Neuronal stem cell (in vitro differentiated cells): ENCODE measurements at regions not wholly inside any gene's neighbourhood (a gene's known extent, or its start where the extent isn't known, plus 50 kb on each side); places are given as distances from the start of the nearest gene placed in this dataset.
A peak's percentile ranks its signal among the peaks of the same experiment; 100 is the strongest.

Experiments used
- DNase-seq: peaks from one replicate; pipeline ENCODE4 v3.0.0-alpha.2; 2013; ENCODE audit warnings: low spot score
- H2AFZ ChIP-seq: one replicate; pipeline ENCODE4 v1.6.1; 2013; ENCODE audit warnings: mild to moderate bottlenecking, low read length, inconsistent platforms
- H2AK5ac ChIP-seq: 2 replicates; pipeline ENCODE4 v1.6.1; 2013; ENCODE audit warnings: low read depth, mild to moderate bottlenecking, inconsistent platforms, low read length, moderate library complexity, mixed read lengths
- H2BK120ac ChIP-seq: 2 replicates; pipeline ENCODE4 v1.6.1; 2013; ENCODE audit warnings: low read depth, mild to moderate bottlenecking, inconsistent platforms, low read length, moderate library complexity, mixed read lengths
- H2BK12ac ChIP-seq: one replicate; pipeline ENCODE4 v1.6.1; 2013; ENCODE audit warnings: low read length, inconsistent platforms
- H2BK15ac ChIP-seq: 2 replicates; pipeline ENCODE4 v1.6.1; 2013; ENCODE audit warnings: mild to moderate bottlenecking, low read length, inconsistent platforms, mixed read lengths
- H2BK5ac ChIP-seq: one replicate; pipeline ENCODE4 v1.6.1; 2013; ENCODE audit warnings: inconsistent platforms, mild to moderate bottlenecking, low read length, moderate library complexity
- H3K14ac ChIP-seq: one replicate; pipeline ENCODE4 v1.6.1; 2013; ENCODE audit warnings: low read length, inconsistent platforms
- H3K18ac ChIP-seq: 2 replicates; pipeline ENCODE4 v1.6.1; 2013; ENCODE audit warnings: low read length, inconsistent platforms
- H3K23ac ChIP-seq: 2 replicates; pipeline ENCODE4 v1.6.1; 2013; ENCODE audit warnings: low read depth, mild to moderate bottlenecking, mixed read lengths, low read length, inconsistent platforms; ENCODE audit not compliant: poor library complexity
- H3K27ac ChIP-seq: replicated peaks from 3 replicates; pipeline ENCODE4 v1.5.1; 2013; ENCODE audit warnings: low read length, inconsistent platforms
- H3K27me3 ChIP-seq, 3 experiments: 2 replicates each; pipeline ENCODE4 v1.6.1; 2013; ENCODE audit warnings: low read length in 3 of 3, mild to moderate bottlenecking in 2 of 3, inconsistent platforms in 1 of 3, low read depth in 1 of 3, mixed read lengths in 1 of 3, moderate library complexity in 1 of 3; ENCODE audit not compliant: control insufficient read depth in 3 of 3, insufficient read depth in 3 of 3
- H3K36me3 ChIP-seq, 2 donors: replicated peaks in 1 of 2; 2 replicates each; pipeline ENCODE4 v1.6.1; 2013; ENCODE audit warnings: low read length in 2 of 2; ENCODE audit not compliant: control insufficient read depth in 2 of 2, insufficient read depth in 2 of 2
- H3K4ac ChIP-seq: 2 replicates; pipeline ENCODE4 v1.6.1; 2013; ENCODE audit warnings: inconsistent platforms, mild to moderate bottlenecking, low read length, moderate library complexity
- H3K4me1 ChIP-seq, 2 donors: 1 replicate in 1 of 2; 2 replicates in 1 of 2; pipeline ENCODE4 v1.6.1; 2013; ENCODE audit warnings: low read length in 2 of 2, low read depth in 1 of 2; ENCODE audit not compliant: control insufficient read depth in 2 of 2, insufficient read depth in 1 of 2
- H3K4me2 ChIP-seq: one replicate; pipeline ENCODE4 v1.6.1; 2013; ENCODE audit warnings: mild to moderate bottlenecking, low read length, inconsistent platforms; ENCODE audit not compliant: insufficient read depth, poor library complexity, severe bottlenecking
- H3K4me3 ChIP-seq, 2 donors: 2 replicates each; pipeline ENCODE4 v1.5.1; 2013; ENCODE audit warnings: low read length in 2 of 2, mild to moderate bottlenecking in 2 of 2, inconsistent platforms in 1 of 2, moderate library complexity in 1 of 2
- H3K79me1 ChIP-seq: one replicate; pipeline ENCODE4 v1.6.1; 2013; ENCODE audit warnings: low read depth, mild to moderate bottlenecking, inconsistent platforms, low read length, moderate library complexity
- H3K9ac ChIP-seq: one replicate; pipeline ENCODE4 v1.6.1; 2013; ENCODE audit warnings: mild to moderate bottlenecking, low read depth, low read length, inconsistent platforms; ENCODE audit not compliant: poor library complexity
- H3K9me3 ChIP-seq, 2 donors: replicated peaks in 1 of 2; 2 replicates each; pipeline versions ENCODE3 to v1.6.1; 2013; ENCODE audit warnings: low read length in 2 of 2, mild to moderate bottlenecking in 2 of 2, inconsistent platforms in 1 of 2, low read depth in 1 of 2, mixed read lengths in 1 of 2, moderate library complexity in 1 of 2; ENCODE audit not compliant: control insufficient read depth in 2 of 2, insufficient read depth in 1 of 2
- H4K8ac ChIP-seq: one replicate; pipeline ENCODE4 v1.6.1; 2013; ENCODE audit warnings: low read depth, mild to moderate bottlenecking, inconsistent platforms, low read length, moderate library complexity
- H4K91ac ChIP-seq: one replicate; pipeline ENCODE4 v1.6.1; 2013; ENCODE audit warnings: low read length, low read depth, mild to moderate bottlenecking, inconsistent platforms; ENCODE audit not compliant: poor library complexity
- WGBS, 2 donors: extraction: QIAGEN DNeasy Blood & Tissue Kit; methylation state at CpG; one replicate each; pipeline ENCODE4 v1.1.7; 2013; ENCODE audit warnings: missing lambda C conversion rate in 2 of 2, mixed read lengths in 1 of 2; ENCODE audit not compliant: insufficient read length in 2 of 2, insufficient replicate concordance in 1 of 2; ENCODE audit errors: extremely low coverage in 2 of 2; 5-methylcytosine and 5-hydroxymethylcytosine counted together

- Histone ChIP-seq H2BK5ac (no peak overlapping the region), H3K23ac (no peak overlapping the region), H3K4me3 (no peak overlapping the region), H3K9me3 (no peaks in the 10 kb centered on the region), H3K18ac (no peak overlapping the region), H4K91ac (no peak overlapping the region), H2BK12ac (no peak overlapping the region), H3K4me1 (no peaks in the 10 kb centered on the region), H4K8ac (no peak overlapping the region), H2AK5ac (no peak overlapping the region), H2BK120ac (no peak overlapping the region), H3K27ac (no peak overlapping the region), H3K27me3 (no peaks in the 10 kb centered on the region), H3K9ac (no peak overlapping the region), H3K14ac (no peak overlapping the region), H2BK15ac (no peak overlapping the region), H3K36me3 (no peaks in the 10 kb centered on the region), H3K4ac (no peak overlapping the region), H3K79me1 (no peaks in the 10 kb centered on the region), H3K4me2 (no peak overlapping the region), H2AFZ (no peak overlapping the region)
- DNase-seq = no peak
- no CpG with 5 or more reads among the region's 10 CpGs for WGBS, 2 donors
These were observed 96.0 kb upstream of the CCDC80 start for GRCh38 chr3:112736805-112737566.

DNA sequence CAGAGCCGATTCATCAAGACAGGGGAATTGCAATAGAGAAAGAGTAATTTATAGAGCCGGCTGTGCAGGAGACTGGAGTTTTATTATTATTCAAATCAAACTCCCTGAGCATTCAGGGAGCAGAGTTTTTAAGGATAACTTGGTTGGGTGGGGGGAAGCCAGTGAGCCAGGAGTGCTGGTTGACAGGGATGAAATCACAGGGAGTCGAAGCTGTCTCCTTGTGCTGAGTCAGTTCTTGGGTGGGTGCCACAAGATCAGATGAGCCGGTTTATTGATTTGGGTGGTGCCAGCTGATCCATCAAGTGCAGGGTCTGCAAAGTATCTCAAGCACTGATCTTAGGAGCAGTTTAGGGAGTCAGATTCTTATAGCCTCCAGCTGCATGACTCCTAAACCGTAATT is 95.4 kb upstream of the CCDC80 start:
- Histone ChIP-seq H3K18ac (no peak overlapping the region), H2BK120ac (no peak overlapping the region), H3K23ac (no peak overlapping the region), H2BK15ac (no peak overlapping the region), H3K79me1 (no peaks in the 10 kb centered on the region), H3K4me2 (no peak overlapping the region), H2AK5ac (no peak overlapping the region), H4K8ac (no peak overlapping the region), H3K9ac (no peak overlapping the region), H3K4me3 (no peak overlapping the region), H3K27me3 (no peaks in the 10 kb centered on the region), H3K14ac (no peak overlapping the region), H2AFZ (no peak overlapping the region), H3K4me1 (no peaks in the 10 kb centered on the region), H3K27ac (no peak overlapping the region), H2BK12ac (no peak overlapping the region), H3K36me3 (no peaks in the 10 kb centered on the region), H3K4ac (no peak overlapping the region), H3K9me3 (no peaks in the 10 kb centered on the region), H4K91ac (no peak overlapping the region), H2BK5ac (no peak overlapping the region)
- DNase-seq = no peak
- WGBS, 2 donors = no CpG with 5 or more reads among the region's 5 CpGs

DNA sequence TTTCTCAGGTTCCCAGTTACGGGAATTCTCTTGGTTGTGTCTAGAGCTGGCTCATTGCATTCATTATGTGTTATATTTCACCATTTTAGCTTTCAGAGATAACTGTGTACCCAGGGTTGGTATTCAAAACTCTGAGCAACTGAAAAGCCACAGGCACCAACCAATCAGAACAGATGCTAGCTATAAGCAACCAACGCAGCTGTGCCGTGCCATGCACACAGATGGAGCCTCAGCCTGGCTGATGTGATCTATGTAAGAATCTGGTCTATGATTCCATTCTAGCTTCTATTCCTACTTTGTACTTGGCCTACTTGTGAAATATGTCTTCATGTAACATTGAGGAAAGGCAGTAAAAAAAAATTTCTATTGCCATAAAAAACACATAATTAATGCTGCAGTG is 95.0 kb upstream of the CCDC80 start:
- no peak for DNase-seq
- no peak overlapping the region for H4K8ac ChIP-seq
- H2BK15ac ChIP-seq = no peak overlapping the region
- no peaks in the 10 kb centered on the region for H3K9me3 ChIP-seq
- H3K18ac ChIP-seq = no peak overlapping the region
- H2AK5ac ChIP-seq = no peak overlapping the region
- no peak overlapping the region for H3K14ac ChIP-seq
- no CpG with 5 or more reads among the region's 3 CpGs for WGBS, 2 donors
- H3K27me3 ChIP-seq = no peaks in the 10 kb centered on the region
- H2BK5ac ChIP-seq = no peak overlapping the region
- no peak overlapping the region for H2AFZ ChIP-seq
- H3K23ac ChIP-seq = no peak overlapping the region
- no peak overlapping the region for H4K91ac ChIP-seq
- no peak overlapping the region for H3K9ac ChIP-seq
- H3K79me1 ChIP-seq = no peaks in the 10 kb centered on the region
- H3K27ac ChIP-seq = no peak overlapping the region
- no peak overlapping the region for H3K4ac ChIP-seq
- no peaks in the 10 kb centered on the region for H3K36me3 ChIP-seq
- no peaks in the 10 kb centered on the region for H3K4me1 ChIP-seq
- H2BK12ac ChIP-seq = no peak overlapping the region
- H3K4me2 ChIP-seq = no peak overlapping the region
- H3K4me3 ChIP-seq = no peak overlapping the region
- H2BK120ac ChIP-seq = no peak overlapping the region

DNA sequence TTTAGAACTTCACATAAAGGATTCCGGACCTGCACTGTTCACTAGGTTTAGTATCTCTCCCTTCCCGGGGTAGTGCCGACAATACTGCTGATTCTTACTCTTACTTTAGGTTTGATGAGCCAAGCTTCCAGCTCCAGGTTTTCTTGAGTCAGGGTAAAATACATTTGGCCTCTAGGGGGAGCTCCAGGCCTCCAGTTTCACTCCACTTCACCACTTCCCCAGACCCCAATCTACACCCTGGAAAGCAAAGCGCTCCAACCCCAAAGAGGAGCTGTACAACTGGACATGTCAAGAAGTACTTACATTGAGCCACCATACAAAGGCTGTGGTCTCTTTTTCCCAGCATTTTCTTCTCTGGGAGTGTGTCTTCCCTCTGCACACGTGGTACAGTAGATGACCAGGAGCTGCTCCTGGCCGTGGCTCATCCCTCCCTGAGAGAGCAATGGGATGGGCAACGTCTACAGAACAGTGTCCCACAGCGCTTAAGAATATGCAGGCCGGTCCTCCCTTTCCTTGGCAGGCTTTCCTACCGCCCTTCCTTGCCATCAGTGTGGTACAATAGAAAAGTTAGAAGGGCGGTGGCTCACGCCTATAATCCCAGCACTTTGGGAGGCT is 93.9 kb upstream of the CCDC80 start:
- Histone ChIP-seq H3K36me3 (no peaks in the 10 kb centered on the region), H3K4me1 (no peaks in the 10 kb centered on the region), H2BK120ac (no peak overlapping the region), H3K4ac (no peak overlapping the region), H4K91ac (no peak overlapping the region), H3K9me3 (no peaks in the 10 kb centered on the region), H2BK15ac (no peak overlapping the region), H4K8ac (no peak overlapping the region), H2BK5ac (no peak overlapping the region), H3K27ac (no peak overlapping the region), H3K79me1 (no peaks in the 10 kb centered on the region), H3K23ac (no peak overlapping the region), H2BK12ac (no peak overlapping the region), H3K27me3 (no peaks in the 10 kb centered on the region), H3K9ac (no peak overlapping the region), H3K14ac (no peak overlapping the region), H3K4me3 (no peak overlapping the region), H3K4me2 (no peak overlapping the region), H2AFZ (no peak overlapping the region), H3K18ac (no peak overlapping the region), H2AK5ac (no peak overlapping the region)
- peak; percentile 66 for DNase-seq
- no CpG with 5 or more reads among the region's 12 CpGs for WGBS, 2 donors
